Smooth muscle cell (in vitro differentiated cells): ENCODE measurements at regions not wholly inside any gene's neighbourhood (a gene's known extent, or its start where the extent isn't known, plus 50 kb on each side); places are given as distances from the start of the nearest gene placed in this dataset. TPM values are rescaled to one million over a fixed set of nuclear protein-coding genes. Genes with fewer than 3 reads are reported as not detected.

Experiments used
- small RNA-seq: library from RNA; depleted of rRNA; stranded (forward); fragments of <200 nt; gene quantifications from one replicate; pipeline ENCODE3, GENCODE V24; 2014

Small RNAs in the stretch of these regions (small RNA-seq; reads per million reads assigned to genes)
- gene AC084759.1: not detected
